Endothelial cell of umbilical vein (primary cell): ENCODE measurements at regions not wholly inside any gene's neighbourhood (a gene's known extent, or its start where the extent isn't known, plus 50 kb on each side); places are given as distances from the start of the nearest gene placed in this dataset.

Source experiments
- BruUV-seq: library from RNA; stranded (reverse); fragments of 400-500 nt; replicated peaks from 2 replicates; lab custom pipeline; 2021; lab: Mats Ljungman, UMichigan
- CTCF ChIA-PET: fragments of 300-600, 350-600 bp; sonication (Branson Sonifier 250); formaldehyde crosslinking; loops from one replicate; lab custom pipeline; 2021; ENCODE audit warnings: antibody characterized with exemption, inconsistent platforms; lab: Charles Lee
- POLR2A ChIA-PET: fragments of 300-600, 350-600 bp; sonication (Branson Sonifier 250); formaldehyde crosslinking; loops from one replicate; lab custom pipeline; 2021; ENCODE audit warnings: antibody characterized with exemption, inconsistent platforms; lab: Charles Lee
- DNase-seq: peaks from one replicate; pipeline ENCODE4 v3.0.0-alpha.2; 2011; ENCODE audit warnings: low read depth, low spot score
- FAIRE-seq: peaks from 2 replicates; lab custom pipeline; 2011; peaks lifted over from hg19 to GRCh38; lab: Jason Lieb, UNC
- H2AFZ ChIP-seq: 2 replicates; pipeline ENCODE4 v1.6.0; 2012; ENCODE audit warnings: low read depth, low read length, control low read depth, inconsistent platforms
- H3K27ac ChIP-seq: 2 replicates; pipeline ENCODE4 v1.5.1; 2011; ENCODE audit warnings: low read depth, mild to moderate bottlenecking, control low read depth, low read length, moderate library complexity; ENCODE audit not compliant: insufficient read depth
- H3K27me3 ChIP-seq, 2 experiments: 2 replicates each; pipeline versions ENCODE4 v1.6.0 to v1.6.1; 2011; ENCODE audit warnings: low read length in 2 of 2, mixed read lengths in 1 of 2; ENCODE audit not compliant: control insufficient read depth in 2 of 2, insufficient read depth in 2 of 2
- H3K36me3 ChIP-seq, 2 experiments: 2 replicates in 1 of 2; 3 replicates in 1 of 2; pipeline ENCODE4 v1.5.1; 2011; ENCODE audit warnings: low read length in 2 of 2, mild to moderate bottlenecking in 1 of 2, moderate library complexity in 1 of 2; ENCODE audit not compliant: control insufficient read depth in 2 of 2, insufficient read depth in 2 of 2; ENCODE audit errors: extremely low read depth in 1 of 2
- H3K4me1 ChIP-seq: 3 replicates; pipeline ENCODE4 v1.5.1; 2011; ENCODE audit warnings: mild to moderate bottlenecking, low read length; ENCODE audit not compliant: control insufficient read depth, insufficient read depth; ENCODE audit errors: extremely low read depth
- H3K4me2 ChIP-seq: 2 replicates; pipeline ENCODE4 v1.6.1; 2011; ENCODE audit warnings: low read length, control low read depth, mixed read lengths; ENCODE audit not compliant: insufficient read depth
- H3K4me3 ChIP-seq, 3 experiments: fragments of 200-600 bp in 1 of 3; sonication (generic), shearing (Covaris generic) in 1 of 3; replicated peaks in 1 of 3; 2 replicates each; pipeline ENCODE4 v1.5.1; 2011 to 2016; ENCODE audit warnings: control low read depth in 3 of 3, low read length in 3 of 3, mild to moderate bottlenecking in 2 of 3, inconsistent platforms in 1 of 3, low read depth in 1 of 3, moderate library complexity in 1 of 3; ENCODE audit not compliant: insufficient read depth in 1 of 3
- H3K79me2 ChIP-seq: 2 replicates; pipeline ENCODE4 v1.6.0; 2012; ENCODE audit warnings: low read length, inconsistent platforms; ENCODE audit not compliant: control insufficient read depth, insufficient read depth
- H3K9ac ChIP-seq: replicated peaks from 2 replicates; pipeline ENCODE3; 2011; ENCODE audit warnings: low read length, control low read depth; ENCODE audit not compliant: insufficient read depth; ENCODE audit errors: extremely low read depth
- H3K9me1 ChIP-seq: replicated peaks from 3 replicates; pipeline ENCODE4 v1.6.0; 2011; ENCODE audit warnings: mild to moderate bottlenecking, low read length; ENCODE audit not compliant: control insufficient read depth, insufficient read depth; ENCODE audit errors: extremely low read depth
- H3K9me3 ChIP-seq: replicated peaks from 2 replicates; pipeline ENCODE4 v1.5.1; 2012; ENCODE audit warnings: low read length, inconsistent platforms; ENCODE audit not compliant: control insufficient read depth, insufficient read depth
- H4K20me1 ChIP-seq: replicated peaks from 2 replicates; pipeline ENCODE3; 2011; ENCODE audit warnings: mild to moderate bottlenecking, low read length; ENCODE audit not compliant: control insufficient read depth, insufficient read depth; ENCODE audit errors: extremely low read depth
- EZH2 ChIP-seq: IDR thresholded peaks from 2 replicates; pipeline ENCODE4 v1.6.1; 2012; ENCODE audit warnings: borderline replicate concordance, low read depth, mild to moderate bottlenecking, moderate library complexity, low read length, inconsistent platforms; ENCODE audit not compliant: severe bottlenecking
- FOS ChIP-seq: IDR thresholded peaks from 2 replicates; pipeline ENCODE4 v1.6.1; 2011; ENCODE audit warnings: mild to moderate bottlenecking, low read length, moderate library complexity, borderline replicate concordance; ENCODE audit not compliant: insufficient read depth
- GATA2 ChIP-seq: IDR thresholded peaks from 2 replicates; pipeline ENCODE4 v1.7.0; 2011; ENCODE audit warnings: low read depth, mild to moderate bottlenecking, moderate library complexity, mixed read lengths, low read length; ENCODE audit not compliant: insufficient read length, insufficient read depth
- JUN ChIP-seq: IDR thresholded peaks from 2 replicates; pipeline ENCODE4 v1.6.1; 2011; ENCODE audit warnings: borderline replicate concordance, low read depth; ENCODE audit not compliant: insufficient read length, insufficient read depth
- MYC ChIP-seq: IDR thresholded peaks from one replicate; pipeline ENCODE4 v1.6.1; 2011; ENCODE audit warnings: mild to moderate bottlenecking, low read depth, low read length
- POLR2A ChIP-seq: IDR thresholded peaks from 2 replicates; pipeline ENCODE4 v1.6.1; 2012; ENCODE audit warnings: low read depth, mild to moderate bottlenecking, control low read depth, low read length
- POLR2AphosphoS5 ChIP-seq: IDR thresholded peaks from 2 replicates; pipeline ENCODE4 v1.6.1; 2012; ENCODE audit warnings: low read depth, mild to moderate bottlenecking, control low read depth, low read length, moderate library complexity; ENCODE audit not compliant: insufficient read depth
- dilution Hi-C: fragments of 300-500 bp; cut with MboI; formaldehyde crosslinking; loops from one replicate; pipeline ENCODE4 v1.15.0; 2019; ENCODE audit warnings: low sequenced_read_pairs; ENCODE audit not compliant: extremely low pct_ligation_motif_present
- intact Hi-C: fragments of 100-400 bp; cut with micrococcal nuclease; formaldehyde crosslinking; loops from one replicate; pipeline ENCODE4 v1.10.0; 2022
- TF ChIP-seq, protein P1 (sequence below): IDR thresholded peaks from 2 replicates; pipeline ENCODE4 v1.6.1; 2011; ENCODE audit not compliant: insufficient read depth, insufficient read length
- TF ChIP-seq, protein P2 (sequence below), 2 donors: IDR thresholded peaks; 1 replicate in 1 of 2; 2 replicates in 1 of 2; pipeline ENCODE4 v1.5.1; 2011; ENCODE audit warnings: low read length in 2 of 2, mild to moderate bottlenecking in 2 of 2, moderate library complexity in 2 of 2, control low read depth in 1 of 2, inconsistent platforms in 1 of 2, low read depth in 1 of 2; ENCODE audit not compliant: insufficient read depth in 1 of 2; ENCODE audit errors: extremely low read depth in 1 of 2

DNA sequence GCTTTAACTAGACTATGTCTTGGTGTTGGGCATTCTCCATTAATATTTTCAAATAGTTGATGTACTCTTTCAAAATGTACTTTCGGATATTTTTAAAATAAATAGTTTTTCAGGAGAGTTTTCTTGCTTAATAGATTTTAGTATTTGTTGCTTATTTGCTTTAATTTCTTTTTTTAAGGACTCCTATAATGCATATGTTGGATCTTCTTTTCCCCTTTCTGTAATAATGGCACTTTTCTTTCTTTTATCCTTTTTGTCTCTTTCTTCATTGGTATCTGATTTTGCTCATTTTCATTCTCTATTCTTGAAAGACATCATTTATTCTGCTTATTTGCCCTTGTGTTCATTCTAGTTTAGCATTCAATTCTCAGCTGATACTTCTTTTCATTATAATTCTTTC lies 791.6 kb downstream of the GALR1 start:
- intact Hi-C loops (no loop called here), dilution Hi-C loops (no loop called here)
- H3K79me2 ChIP-seq, result no peaks in the 10 kb centered on the region
- H3K27me3 ChIP-seq, result no peaks in the 10 kb centered on the region
- POLR2A ChIA-PET, result no interaction called here
- H4K20me1 ChIP-seq, result no peaks in the 10 kb centered on the region
- no peak overlapping the region for H2AFZ ChIP-seq
- no peaks in the 10 kb centered on the region for H3K36me3 ChIP-seq
- H3K4me2 ChIP-seq, result no peak overlapping the region
- DNase-seq (no peak), FAIRE-seq (no peak)
- no peak overlapping the region for H3K27ac ChIP-seq
- CTCF ChIA-PET, result no interaction called here
- no peaks in the 10 kb centered on the region for H3K9me1 ChIP-seq
- no peak overlapping the region for H3K4me3 ChIP-seq
- no peaks in the 10 kb centered on the region for H3K4me1 ChIP-seq
- no TSS peak for BruUV-seq
- H3K9me3 ChIP-seq, result peaks cover 6% of the 10 kb centered on the region
- no peak for TF ChIP-seq GATA2
- no peak for TF ChIP-seq MYC
- TF ChIP-seq FOS, result no peak
- TF ChIP-seq, protein P1, sequence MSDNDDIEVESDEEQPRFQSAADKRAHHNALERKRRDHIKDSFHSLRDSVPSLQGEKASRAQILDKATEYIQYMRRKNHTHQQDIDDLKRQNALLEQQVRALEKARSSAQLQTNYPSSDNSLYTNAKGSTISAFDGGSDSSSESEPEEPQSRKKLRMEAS, result no peak
- TF ChIP-seq JUN, result no peak
- TF ChIP-seq EZH2, result no peak
- no peak for TF ChIP-seq POLR2A
- TF ChIP-seq POLR2AphosphoS5, result no peak
- TF ChIP-seq, protein P2, sequence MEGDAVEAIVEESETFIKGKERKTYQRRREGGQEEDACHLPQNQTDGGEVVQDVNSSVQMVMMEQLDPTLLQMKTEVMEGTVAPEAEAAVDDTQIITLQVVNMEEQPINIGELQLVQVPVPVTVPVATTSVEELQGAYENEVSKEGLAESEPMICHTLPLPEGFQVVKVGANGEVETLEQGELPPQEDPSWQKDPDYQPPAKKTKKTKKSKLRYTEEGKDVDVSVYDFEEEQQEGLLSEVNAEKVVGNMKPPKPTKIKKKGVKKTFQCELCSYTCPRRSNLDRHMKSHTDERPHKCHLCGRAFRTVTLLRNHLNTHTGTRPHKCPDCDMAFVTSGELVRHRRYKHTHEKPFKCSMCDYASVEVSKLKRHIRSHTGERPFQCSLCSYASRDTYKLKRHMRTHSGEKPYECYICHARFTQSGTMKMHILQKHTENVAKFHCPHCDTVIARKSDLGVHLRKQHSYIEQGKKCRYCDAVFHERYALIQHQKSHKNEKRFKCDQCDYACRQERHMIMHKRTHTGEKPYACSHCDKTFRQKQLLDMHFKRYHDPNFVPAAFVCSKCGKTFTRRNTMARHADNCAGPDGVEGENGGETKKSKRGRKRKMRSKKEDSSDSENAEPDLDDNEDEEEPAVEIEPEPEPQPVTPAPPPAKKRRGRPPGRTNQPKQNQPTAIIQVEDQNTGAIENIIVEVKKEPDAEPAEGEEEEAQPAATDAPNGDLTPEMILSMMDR (IDR thresholded peaks at IDR 0.05; ENCODE audit: extremely low read depth in 1 of 2, insufficient read depth in 1 of 2, low read depth in 1 of 2, low read length in 2 of 2), result no peak
- H3K9ac ChIP-seq, result no peak overlapping the region
